ENCODE measurements at regions not wholly inside any gene's neighbourhood (a gene's known extent, or its start where the extent isn't known, plus 50 kb on each side); places are given as distances from the start of the nearest gene placed in this dataset.

DNA sequence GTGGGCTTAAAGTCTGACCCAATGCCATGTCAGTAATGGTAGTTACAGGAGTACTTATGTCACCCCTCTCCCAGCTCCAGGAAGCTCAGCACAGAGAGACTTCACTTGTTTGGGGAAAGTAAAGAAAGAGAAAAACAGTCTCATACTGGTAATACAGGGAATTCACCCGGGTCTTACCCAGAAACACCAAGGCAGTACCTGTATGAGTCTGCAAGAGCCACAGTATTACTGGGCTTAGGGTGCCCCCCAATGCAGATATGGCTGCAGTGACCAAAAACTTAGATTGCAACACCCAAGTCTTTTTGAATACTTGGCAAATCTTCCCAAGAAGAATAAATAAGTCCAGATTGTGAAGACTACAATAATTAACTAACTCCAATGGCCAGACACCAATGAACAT lies 622.1 kb downstream of the IGSF11 start:
- DNase-seq = no peak

DNA sequence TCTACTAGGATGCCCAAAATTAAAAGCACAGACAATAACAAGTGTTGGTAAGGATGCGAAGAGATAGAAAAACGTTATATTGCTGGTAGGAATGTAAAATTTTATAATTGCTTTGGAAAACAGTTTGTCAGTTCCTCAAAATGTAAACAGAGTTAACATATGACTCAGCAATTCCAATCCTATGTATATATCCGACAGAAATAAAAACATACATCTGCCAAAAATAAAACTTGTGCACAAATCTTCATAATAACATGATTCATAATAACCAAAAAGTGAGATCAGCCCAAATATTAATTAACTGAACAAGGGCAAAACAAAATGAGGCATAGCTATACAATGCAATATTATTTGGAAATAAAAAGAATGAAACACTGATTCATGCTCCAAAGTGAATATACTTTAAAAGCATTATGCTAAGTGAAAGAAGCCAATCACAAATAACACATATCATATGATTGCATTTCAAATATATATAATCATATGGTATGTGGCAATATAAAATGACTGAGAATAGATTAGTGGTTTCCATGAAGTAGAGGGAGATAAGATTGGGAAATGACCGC lies 609.3 kb downstream of the IGSF11 start:
- DNase-seq = no peak

DNA sequence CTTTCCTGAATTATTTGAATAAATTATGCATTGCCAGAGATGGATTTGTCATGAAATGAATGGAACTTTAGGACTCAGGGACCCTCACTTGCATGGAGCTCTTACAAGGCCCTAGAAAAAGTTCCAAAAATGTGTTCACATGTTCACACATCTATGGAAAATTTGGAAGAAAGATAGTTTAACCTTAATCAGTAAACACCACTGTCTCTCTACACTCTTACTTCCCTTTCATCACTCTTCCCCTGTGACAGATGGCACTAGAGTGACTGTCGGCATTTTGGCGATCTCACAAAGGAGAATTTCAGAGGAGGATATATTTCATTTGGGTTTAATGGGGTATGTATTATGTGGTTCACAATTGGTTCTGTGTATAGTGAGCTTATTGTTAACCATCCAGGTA lies 600.8 kb downstream of the IGSF11 start:
- DNase-seq = no peak

DNA sequence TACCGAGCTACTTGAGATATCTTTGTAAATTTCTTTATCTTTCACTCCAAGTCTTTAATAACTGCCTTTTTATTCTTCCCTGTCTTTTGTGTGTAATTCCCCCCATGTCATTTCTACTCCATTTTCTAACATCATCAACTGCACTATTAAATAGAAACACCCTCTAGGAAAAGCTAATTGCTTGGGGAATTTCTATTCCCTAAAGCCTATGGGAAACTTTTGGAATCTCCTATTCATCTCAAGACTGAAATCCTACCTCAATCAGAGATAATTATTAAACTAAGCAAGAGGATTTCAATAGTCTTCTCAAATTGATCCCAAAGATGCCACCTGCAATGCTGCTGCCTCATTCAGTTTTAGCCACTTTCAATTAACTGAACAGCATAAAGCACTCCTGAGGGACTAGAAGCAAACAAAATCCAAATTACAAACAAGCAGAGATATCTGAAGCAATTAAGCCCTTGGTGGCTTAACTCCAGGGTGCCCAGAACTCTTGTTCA lies 598.7 kb downstream of the IGSF11 start:
- DNase-seq = no peak

DNA sequence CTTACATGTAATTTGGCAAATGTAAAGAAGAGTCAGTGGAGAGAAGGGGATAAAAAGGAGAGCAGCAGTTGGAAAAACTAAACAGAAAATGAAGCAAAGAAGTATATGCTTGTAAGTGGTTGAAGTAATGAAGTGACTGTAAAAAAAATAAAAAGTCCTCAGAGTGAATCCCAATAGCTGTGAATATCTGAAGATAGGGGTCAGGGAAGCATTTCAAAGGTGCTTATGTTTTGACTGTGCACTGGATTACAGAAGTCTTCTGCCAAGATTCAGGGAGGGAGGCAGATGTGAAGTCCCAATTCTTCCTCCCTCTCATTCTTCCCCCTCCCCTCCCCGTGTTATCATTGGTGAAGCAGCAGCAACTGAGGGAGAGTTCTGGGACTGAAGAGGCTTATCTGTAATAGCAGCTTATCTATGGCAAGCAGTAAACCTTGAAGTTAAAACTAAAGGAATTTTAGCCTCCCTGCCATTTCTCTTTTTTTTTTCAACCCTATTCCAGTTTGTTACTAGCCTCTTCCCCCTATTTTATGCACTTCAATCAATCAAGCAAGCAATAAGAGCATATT lies 597.9 kb downstream of the IGSF11 start:
- no peak for DNase-seq

DNA sequence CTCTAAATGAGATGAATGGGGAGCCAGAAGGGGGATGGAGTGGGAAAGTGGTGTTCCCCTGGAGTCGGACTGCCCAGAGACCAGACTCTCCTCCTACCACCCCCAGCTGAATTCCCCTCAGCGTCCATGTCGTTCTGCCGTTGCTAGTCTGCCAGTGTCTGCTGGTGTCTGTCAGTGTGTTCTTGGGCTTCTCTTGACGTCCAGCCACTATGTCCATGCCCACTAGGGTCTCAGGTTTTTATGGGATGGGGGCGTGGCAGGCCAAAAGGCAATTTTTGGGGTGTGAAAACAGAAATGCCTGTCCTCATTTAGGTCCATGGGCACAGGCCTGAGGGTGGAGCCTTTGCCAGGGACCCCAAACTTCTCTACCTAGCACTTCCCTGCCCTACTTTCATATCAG lies 589.6 kb downstream of the IGSF11 start:
- DNase-seq = no peak

DNA sequence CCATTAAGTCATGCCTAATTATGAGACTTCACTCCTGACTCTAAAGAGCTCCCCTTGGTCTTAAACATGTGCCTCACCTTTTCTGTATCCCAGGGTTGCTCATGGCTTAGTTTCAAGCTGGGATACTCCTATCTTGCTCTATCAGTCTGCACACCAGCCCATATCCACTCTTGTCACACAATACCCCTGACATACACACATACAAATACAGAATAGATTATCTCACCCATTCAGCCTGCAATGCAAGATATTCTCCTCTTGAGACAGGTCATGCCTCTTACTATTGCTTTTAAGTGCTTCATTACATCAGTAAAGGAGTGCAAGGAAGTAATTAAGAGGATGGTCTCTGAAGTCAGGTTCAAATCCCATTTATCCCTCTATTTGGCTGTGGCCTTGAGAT lies 587.3 kb downstream of the IGSF11 start:
- DNase-seq = no peak

DNA sequence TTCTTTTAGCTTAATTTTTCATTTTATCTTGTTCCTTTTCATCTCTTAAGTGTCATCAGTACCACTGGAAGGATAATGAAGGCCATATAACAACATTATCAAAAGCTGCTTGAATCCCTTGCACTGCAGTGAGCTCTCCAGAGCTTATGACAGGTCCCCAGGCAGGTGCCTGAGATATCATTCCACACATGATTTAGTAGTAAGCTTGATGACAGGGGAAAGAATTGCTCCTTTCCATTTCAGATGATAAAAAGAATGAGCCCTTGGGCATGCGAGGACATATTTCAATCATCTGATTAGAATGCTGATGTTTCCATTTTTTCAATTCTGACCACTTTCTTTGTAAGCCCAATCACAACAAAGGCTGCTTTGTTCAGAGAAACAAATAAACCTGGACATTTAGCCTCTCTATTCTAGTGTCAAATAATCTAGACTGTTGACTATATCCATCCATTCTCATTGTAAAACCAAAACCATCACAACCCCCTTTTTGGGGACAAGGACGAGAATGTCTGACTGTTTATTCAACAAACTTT lies 567.8 kb downstream of the IGSF11 start:
- no peak for DNase-seq

DNA sequence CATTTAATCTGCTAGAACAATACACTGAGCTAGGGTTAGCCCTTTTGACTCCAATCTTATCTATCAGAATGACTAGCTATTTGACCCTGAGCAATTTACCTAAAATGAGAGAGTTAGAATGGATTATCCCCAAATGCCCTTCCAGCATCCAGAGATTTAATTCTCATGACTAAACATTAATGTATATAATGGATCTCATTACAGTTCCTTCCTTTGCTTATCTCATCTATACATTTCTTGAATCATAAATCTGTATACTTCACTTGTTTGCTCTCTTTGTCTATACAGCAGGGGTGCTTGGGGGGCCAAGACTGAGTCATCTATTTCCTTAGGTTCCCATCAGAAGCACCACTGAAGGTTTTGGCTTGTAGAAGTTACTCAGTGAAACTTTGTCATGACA lies 565.8 kb downstream of the IGSF11 start:
- no peak for DNase-seq

DNA sequence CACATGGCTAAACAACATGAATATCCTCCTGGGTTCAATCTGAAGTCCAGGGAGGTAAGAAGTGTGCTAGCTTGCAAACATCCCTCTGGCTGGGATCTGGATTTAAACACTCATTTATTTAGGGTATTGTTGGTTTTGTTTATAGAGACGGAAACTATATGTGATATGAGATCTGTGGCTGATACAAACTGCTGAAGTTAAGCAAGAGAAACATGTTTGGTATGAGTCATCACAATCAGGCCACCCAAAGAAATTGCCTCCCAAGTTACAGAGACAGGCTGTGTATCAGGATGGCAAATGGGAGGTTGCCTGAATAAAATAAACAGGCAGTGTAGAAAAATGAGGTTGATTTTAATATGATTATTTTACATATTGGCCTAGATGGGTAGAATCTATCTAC lies 562.1 kb downstream of the IGSF11 start:
- no peak for DNase-seq

DNA sequence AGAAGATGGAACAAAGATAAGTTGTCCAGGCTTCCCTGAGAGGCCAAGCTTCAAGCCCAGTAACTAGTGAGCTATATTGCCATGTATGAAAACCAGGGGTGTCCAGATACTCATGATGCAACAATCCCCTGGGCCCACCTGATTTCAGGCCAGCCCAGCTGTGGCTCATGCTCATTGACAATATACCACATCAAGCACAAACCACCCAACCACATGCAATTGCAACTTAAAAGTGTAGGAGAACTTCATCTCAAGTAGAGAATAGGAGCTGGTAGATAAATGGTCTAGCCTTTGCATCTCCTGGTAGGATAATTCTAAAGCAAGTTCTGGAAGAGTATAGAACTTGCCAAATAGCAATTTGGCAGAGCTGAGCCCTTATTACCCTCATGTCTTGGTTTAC lies 561.3 kb downstream of the IGSF11 start:
- no peak for DNase-seq

DNA sequence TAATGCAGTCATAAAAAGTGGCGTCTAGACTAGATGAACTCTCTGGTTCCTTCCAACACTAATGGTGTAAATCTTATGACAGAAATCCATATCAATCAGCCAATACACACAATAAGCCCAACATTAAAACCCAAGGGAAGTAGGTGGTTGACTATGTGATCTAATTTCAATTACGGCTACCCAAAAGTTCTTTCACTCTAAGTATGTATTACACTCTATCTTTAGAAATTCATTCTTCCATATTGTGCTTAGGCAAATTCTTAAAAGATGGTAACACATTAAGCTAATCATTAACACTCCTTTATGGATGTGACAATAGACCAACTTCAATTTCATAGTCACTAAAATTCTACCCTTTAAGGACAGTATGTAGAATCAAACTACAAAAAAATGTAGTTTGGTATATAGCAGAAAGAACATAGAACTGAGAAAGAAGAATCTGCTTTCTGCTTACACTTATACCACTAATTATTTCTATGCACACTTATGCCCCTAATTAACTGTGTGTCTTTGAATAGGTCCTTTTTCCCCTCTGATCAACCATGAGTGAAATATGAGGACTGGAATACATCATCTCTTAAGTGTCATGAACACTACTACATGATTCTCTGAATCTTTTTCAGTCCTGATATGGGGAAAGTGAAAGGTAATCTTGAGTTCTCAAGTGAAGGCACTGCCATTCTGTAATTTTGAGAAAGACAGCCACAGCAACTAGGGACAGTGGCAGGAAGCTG lies 557.6 kb downstream of the IGSF11 start:
- no peak for DNase-seq

DNA sequence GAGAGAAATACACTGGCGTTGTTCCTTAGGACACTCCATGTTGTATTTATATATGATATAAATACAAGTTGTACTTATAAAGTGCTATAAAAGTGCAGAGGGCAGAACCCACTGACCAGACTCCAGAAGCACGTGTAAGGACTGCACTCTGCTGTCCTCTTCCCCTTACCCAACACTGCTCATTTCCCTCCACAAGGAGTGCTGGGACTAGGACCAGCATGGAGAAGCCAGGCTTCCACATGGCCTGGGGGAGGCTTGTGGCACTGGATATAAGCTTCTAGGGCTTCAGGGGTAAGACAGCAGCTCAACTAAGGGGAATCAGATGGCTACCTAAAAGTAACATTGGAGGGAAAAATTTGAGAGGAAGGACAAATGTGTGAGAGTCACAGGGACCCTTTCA lies 556.9 kb downstream of the IGSF11 start:
- no peak for DNase-seq

DNA sequence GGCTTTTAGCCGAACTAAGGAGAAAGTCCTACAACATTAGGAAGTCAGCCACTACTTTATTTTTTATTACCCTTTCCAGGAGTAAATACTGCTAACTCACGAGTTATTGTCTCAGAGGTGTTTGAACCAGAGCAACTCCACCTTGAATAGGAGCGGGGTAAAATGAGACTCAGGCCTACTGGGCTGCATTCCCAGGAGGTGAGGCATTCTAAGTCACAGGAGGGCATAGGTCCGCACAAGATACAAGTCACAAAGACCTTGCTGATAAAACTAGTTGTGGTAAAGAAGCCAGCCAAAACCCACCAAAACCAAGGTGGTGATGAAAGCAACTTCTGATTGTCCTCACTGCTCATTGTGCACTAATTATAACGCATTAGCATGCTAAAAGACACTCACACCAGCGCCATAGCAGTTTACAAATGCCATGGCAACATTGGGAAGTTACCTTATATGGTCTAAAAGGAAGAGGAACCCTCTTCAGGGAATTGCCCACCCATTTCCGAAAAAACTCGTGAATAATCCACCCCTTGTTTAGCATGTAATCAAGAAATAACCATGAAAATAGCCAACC lies 555.9 kb downstream of the IGSF11 start:
- DNase-seq = no peak

DNA sequence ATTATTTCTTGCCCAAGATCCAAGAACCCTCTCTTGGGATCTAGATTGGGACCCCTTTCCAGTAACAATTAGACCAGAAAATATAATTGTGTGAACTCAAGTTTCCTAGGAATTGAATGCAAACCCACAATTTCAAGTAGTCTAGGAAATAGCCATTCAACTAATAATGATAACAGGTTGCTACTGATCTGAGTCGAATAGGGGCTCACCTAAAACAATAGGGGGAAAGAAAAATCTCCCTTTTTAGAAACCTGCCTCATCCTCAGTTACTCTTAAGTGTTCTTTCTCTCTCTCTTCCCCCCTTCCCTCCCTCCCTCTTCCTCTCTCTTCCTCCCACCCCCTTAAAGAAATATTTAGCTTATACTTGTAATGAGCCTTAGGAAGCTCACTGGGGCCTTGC lies 555.3 kb downstream of the IGSF11 start:
- no peak for DNase-seq

DNA sequence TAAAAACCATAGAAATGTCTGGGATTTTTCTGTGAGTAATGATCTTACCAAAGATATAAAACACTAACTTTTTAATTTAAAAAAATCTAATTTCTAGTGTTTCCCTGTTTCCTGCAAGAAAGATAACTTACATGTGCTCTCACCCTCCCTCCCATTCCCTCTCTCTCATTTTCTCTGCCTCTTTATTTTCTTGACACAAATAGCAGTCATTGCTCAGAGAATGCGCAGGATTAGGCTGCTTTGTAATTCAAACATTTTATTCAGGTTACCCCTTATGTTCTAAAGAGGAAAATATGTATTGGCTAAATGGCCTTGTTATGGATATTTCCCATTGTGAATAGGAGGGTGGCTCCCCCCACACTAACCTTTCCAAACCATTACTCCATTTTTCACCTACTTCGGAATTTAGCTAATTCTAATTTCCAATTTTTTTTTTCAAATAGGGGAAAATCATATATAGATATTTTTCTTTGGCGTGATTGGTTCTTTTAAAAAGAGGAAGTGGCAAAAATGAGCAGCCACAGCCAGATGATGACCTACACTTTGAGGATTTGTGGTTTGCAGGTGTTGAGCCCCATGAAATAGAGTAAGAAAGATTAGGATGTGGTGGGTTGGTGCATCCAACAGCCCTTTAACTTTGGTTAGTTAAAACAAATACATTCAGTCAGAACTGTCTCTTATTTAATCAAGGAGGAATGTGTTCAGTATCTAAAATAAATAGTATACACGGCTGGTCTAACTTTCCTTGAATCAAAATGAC lies 554.4 kb downstream of the IGSF11 start:
- no peak for DNase-seq

DNA sequence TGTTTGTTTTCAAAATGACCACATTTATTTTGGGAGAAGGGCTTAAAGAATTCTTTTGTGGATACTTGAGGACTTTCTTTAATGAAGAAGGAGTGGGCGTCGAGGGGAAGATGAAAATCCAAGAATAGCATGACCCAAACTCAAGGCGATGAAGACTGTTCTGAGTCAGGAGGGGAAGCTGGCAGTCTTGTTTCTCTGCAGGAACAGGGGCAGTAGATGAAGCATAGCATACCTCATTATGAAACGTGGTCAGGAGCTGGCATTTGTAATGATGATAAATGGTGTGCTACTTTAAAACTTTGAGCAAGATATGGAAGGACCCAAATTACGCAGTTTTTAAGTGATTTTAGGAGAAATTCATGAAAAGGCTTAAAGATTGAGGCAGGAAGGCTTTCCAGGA lies 549.0 kb downstream of the IGSF11 start:
- DNase-seq = no peak

DNA sequence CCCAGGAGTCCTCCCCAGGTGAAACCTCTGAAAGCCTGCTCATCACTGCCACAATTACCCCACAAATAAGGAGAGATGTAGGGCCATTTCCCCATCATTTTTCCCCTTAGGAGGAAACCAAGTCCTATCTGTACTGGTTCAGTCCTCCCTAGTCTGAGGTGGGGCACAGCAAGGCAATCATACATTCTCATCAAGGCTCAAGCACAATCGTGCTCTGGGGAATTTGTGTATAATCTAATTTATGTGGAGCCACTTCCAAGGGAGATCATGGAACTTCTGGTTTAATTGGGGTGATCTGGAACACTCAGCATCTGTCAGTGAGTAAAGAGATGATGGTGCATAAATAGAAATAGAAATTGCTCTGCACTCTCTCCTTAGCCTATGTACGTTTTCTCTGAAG lies 546.9 kb downstream of the IGSF11 start:
- DNase-seq = no peak

DNA sequence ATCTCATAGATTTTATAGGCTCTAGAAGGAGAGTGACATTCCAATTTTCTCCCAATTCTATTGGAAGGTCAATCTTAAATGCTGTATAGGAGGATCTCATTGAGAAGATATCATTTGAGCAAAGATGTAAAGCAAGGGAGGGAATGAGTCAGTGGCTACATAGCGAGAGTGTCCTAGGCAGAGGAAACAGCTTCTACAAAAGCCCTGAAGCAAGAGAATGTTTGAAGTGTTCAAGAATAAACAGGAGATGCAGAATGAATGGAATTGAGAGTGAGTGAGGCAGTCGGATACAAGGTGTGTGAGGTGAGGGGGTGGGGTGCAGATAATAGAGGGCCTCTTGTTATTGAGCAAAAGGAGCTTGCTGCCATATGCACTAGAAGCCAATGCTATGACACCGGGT lies 545.9 kb downstream of the IGSF11 start:
- DNase-seq = no peak

DNA sequence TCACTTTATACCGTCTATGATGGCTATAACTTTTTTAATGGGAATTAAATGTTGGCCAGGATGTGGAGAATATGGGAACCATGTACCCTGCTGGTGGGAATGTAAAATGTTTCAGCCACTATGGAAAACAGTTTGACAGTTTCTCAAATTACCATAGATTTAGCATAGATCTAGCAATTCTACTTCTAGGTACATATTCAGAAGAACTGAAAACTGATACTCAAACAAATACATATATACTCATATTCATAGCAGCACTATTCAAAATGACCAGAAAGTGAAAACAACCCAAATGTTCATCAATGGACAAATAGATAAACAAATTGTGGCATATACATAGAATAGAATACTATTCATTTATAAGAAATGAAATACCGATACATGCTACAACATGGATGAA lies 539.4 kb downstream of the IGSF11 start:
- DNase-seq = no peak

DNA sequence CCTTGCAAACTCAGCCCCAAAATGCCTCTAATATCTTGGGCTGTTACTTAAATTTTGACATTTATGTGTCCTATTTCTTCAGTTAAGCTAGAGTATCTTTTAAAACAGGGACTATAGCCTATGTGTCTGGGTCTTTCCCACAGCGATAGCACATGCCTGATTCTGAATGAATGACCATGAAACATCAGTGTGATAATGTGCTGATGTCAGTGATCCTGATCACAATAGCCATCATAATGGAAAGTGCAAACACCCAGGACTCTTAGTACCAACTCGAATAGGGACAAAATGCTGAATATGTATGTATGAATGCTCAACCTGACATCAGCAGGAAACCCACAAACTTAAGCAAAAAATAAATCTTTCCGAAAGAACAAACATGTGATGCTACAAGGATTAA lies 537.4 kb downstream of the IGSF11 start:
- DNase-seq = no peak

DNA sequence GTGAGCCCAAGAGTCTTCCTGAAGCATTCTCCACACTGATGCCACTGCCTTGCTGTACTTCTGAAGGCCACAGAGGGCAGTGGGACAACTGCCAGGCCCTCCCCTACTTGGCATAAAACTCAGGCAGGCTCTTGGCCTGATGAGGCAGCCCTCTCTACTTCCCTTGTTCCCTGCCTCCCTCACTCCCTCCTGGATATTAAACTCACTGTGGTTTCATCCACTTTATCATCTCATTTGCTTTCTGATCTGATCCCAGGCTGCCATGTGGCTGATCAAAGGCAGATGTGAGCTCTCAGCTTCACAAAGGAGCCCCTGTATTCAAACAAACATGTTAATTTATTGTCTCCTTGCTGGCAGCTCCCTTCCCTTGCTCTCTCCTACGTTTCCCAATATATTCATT lies 533.5 kb downstream of the IGSF11 start:
- peak; percentile 4 for DNase-seq

All from muscle of arm (tissue), 1 donor.